DOHH2 (cell line): ENCODE measurements at regions not wholly inside any gene's neighbourhood (a gene's known extent, or its start where the extent isn't known, plus 50 kb on each side); places are given as distances from the start of the nearest gene placed in this dataset.
"Not testable (repeated sequence)": the region's sequence is repeated elsewhere in the genome, so short reads cannot be mapped to it uniquely, and the experiment has no call there.

ENCODE experiments used
- H3F3A ChIP-seq: fragments of 200-600 bp; sonication (generic), shearing (Covaris generic); 2 replicates; pipeline ENCODE4 v1.6.0; 2016; ENCODE audit warnings: antibody characterized with exemption, mild to moderate bottlenecking; ENCODE audit not compliant: control insufficient read depth, insufficient read depth
- H3K27ac ChIP-seq: fragments of 200-600 bp; sonication (generic); 2 replicates; pipeline ENCODE4 v1.5.1; 2014; ENCODE audit warnings: low read depth, mild to moderate bottlenecking, low read length, moderate library complexity
- H3K27me3 ChIP-seq: fragments of 200-600 bp; sonication (generic); 2 replicates; pipeline ENCODE4 v1.6.1; 2014; ENCODE audit warnings: mild to moderate bottlenecking, low read length, mixed read lengths; ENCODE audit not compliant: control insufficient read depth
- H3K36me3 ChIP-seq: fragments of 200-600 bp; sonication (generic); 2 replicates; pipeline ENCODE4 v1.6.1; 2014; ENCODE audit warnings: mild to moderate bottlenecking, low read length, moderate library complexity, mixed read lengths; ENCODE audit not compliant: control insufficient read depth
- H3K4me1 ChIP-seq: fragments of 200-600 bp; sonication (generic); 2 replicates; pipeline ENCODE4 v1.6.1; 2014; ENCODE audit warnings: mild to moderate bottlenecking, low read length, mixed read lengths; ENCODE audit not compliant: control insufficient read depth
- H3K4me2 ChIP-seq: fragments of 200-600 bp; sonication (generic); 2 replicates; pipeline ENCODE4 v1.6.0; 2014; ENCODE audit warnings: mild to moderate bottlenecking, low read length, moderate library complexity
- H3K4me3 ChIP-seq: fragments of 200-600 bp; sonication (generic); 2 replicates; pipeline ENCODE4 v1.5.1; 2014; ENCODE audit warnings: mild to moderate bottlenecking, low read length, mixed read lengths
- H3K79me2 ChIP-seq: fragments of 200-600 bp; sonication (generic); 2 replicates; pipeline ENCODE4 v1.6.1; 2014; ENCODE audit warnings: mild to moderate bottlenecking, low read length, mixed read lengths; ENCODE audit not compliant: control insufficient read depth
- H3K9me2 ChIP-seq: fragments of 200-600 bp; sonication (generic); replicated peaks from 2 replicates; pipeline ENCODE4 v1.6.1; 2014; ENCODE audit warnings: mild to moderate bottlenecking, low read length, mixed read lengths; ENCODE audit not compliant: control insufficient read depth
- H3K9me3 ChIP-seq: fragments of 200-600 bp; sonication (generic); 2 replicates; pipeline ENCODE4 v1.6.1; 2014; ENCODE audit warnings: antibody characterized with exemption, low read length, mixed read lengths; ENCODE audit not compliant: control insufficient read depth, insufficient read depth
- H4K20me1 ChIP-seq: fragments of 200-600 bp; sonication (generic); 2 replicates; pipeline ENCODE4 v1.6.0; 2014; ENCODE audit warnings: low read depth, mild to moderate bottlenecking, antibody characterized with exemption, low read length, moderate library complexity; ENCODE audit not compliant: control insufficient read depth, insufficient read depth
- CTCF ChIP-seq: fragments of 200-600 bp; sonication (generic); IDR thresholded peaks from one replicate; pipeline ENCODE4 v1.5.1; 2014; ENCODE audit warnings: antibody characterized with exemption, mild to moderate bottlenecking, low read depth, low read length; ENCODE audit not compliant: poor library complexity, severe bottlenecking
- EZH2phosphoT487 ChIP-seq: fragments of 200-600 bp; sonication (generic); IDR thresholded peaks from 2 replicates; pipeline ENCODE4 v1.6.1; 2017; ENCODE audit warnings: borderline replicate concordance, mild to moderate bottlenecking, antibody characterized with exemption, low read length, moderate library complexity, mixed read lengths

- no peaks in the 10 kb centered on the region for H3K9me2 ChIP-seq
- H3K4me3 ChIP-seq, result no peak overlapping the region
- H3K4me1 ChIP-seq, result no peaks in the 10 kb centered on the region
- no peak for TF ChIP-seq EZH2phosphoT487
- no peak for TF ChIP-seq CTCF
- no peaks in the 10 kb centered on the region for H3K27me3 ChIP-seq
- H4K20me1 ChIP-seq, result no peaks in the 10 kb centered on the region
- H3K9me3 ChIP-seq, result peaks cover 5% of the 10 kb centered on the region
- no peaks in the 10 kb centered on the region for H3F3A ChIP-seq
- H3K27ac ChIP-seq, result no peak overlapping the region
- H3K79me2 ChIP-seq, result no peaks in the 10 kb centered on the region
- no peak overlapping the region for H3K4me2 ChIP-seq
- no peaks in the 10 kb centered on the region for H3K36me3 ChIP-seq
Measured at GRCh38 chr7:140261522-140261921, 84.7 kb upstream of the KDM7A start.

- H3K79me2 ChIP-seq, result no peaks in the 10 kb centered on the region
- H3K4me3 ChIP-seq, result no peak overlapping the region
- peaks cover 5% of the 10 kb centered on the region for H3K9me3 ChIP-seq
- no peak overlapping the region for H3K4me2 ChIP-seq
- no peaks in the 10 kb centered on the region for H3K27me3 ChIP-seq
- no peak overlapping the region for H3K27ac ChIP-seq
- H3K36me3 ChIP-seq, result no peaks in the 10 kb centered on the region
- TF ChIP-seq CTCF, result no peak
- TF ChIP-seq EZH2phosphoT487, result no peak
- no peaks in the 10 kb centered on the region for H3K9me2 ChIP-seq
- no peaks in the 10 kb centered on the region for H3F3A ChIP-seq
- H3K4me1 ChIP-seq, result no peaks in the 10 kb centered on the region
- no peaks in the 10 kb centered on the region for H4K20me1 ChIP-seq
Measured at GRCh38 chr7:140261105-140261486, 84.3 kb upstream of the KDM7A start.

- Histone ChIP-seq H3K79me2 (no peaks in the 10 kb centered on the region), H3K27ac (no peak overlapping the region), H3K4me1 (no peaks in the 10 kb centered on the region), H3K9me3 (peaks cover 5% of the 10 kb centered on the region), H3K4me2 (no peak overlapping the region), H3K27me3 (no peaks in the 10 kb centered on the region), H3F3A (no peaks in the 10 kb centered on the region), H4K20me1 (no peaks in the 10 kb centered on the region), H3K36me3 (no peaks in the 10 kb centered on the region), H3K4me3 (no peak overlapping the region), H3K9me2 (no peaks in the 10 kb centered on the region)
- TF ChIP-seq EZH2phosphoT487 (no peak), CTCF (no peak)
Measured at GRCh38 chr7:140260352-140261104, 83.7 kb upstream of the KDM7A start.

DNA sequence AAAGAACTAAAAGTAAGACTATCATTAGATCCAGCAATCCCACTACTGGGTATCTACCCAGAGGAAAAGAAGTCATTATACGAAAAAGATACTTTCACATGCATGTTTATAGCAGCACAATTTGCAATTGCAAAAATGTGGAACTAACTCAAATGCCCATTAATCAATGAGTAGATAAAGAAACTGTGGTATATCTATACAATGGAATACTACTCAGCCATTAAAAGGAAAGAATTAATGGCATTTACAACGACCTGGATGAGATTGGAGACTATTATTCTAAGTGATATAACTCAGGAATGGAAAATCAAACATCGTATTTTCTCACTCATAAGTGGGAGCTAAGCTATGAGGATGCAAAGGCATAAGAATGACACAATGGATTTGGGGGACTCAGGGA lies 80.5 kb upstream of the KDM7A start:
- not testable (repeated sequence) for H3K27ac ChIP-seq, H4K20me1 ChIP-seq, H3K79me2 ChIP-seq, H3K36me3 ChIP-seq, H3K9me3 ChIP-seq, H3K27me3 ChIP-seq, H3K4me2 ChIP-seq, H3F3A ChIP-seq, H3K4me1 ChIP-seq, H3K9me2 ChIP-seq, H3K4me3 ChIP-seq

DNA sequence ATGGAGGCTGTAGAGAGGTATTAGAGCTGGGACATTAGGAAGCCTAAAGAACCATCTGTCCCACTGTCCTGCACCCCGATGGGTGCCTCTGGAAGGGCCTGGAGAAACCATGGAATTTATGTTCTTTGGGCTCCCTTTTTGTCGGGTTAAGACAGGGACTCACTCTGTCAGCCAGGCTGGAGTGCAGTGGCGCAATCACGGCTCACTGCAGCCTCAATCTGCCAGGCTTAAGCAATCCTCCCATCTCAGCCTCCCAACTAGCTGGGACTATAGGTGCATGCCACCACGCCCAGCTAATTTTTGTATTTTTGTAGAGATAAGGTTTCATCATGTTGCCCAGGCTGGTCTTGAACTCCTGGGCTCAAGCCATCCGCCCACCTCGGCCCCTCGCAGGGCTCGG lies 78.2 kb upstream of the KDM7A start:
- H3K27ac ChIP-seq, H3K27me3 ChIP-seq, H3K9me3 ChIP-seq: not testable (repeated sequence)

More for the DNA sequence above, 78.2 kb upstream of the KDM7A start:
- H3F3A ChIP-seq, H4K20me1 ChIP-seq, H3K4me2 ChIP-seq, H3K79me2 ChIP-seq, H3K36me3 ChIP-seq, H3K4me1 ChIP-seq, H3K4me3 ChIP-seq, H3K9me2 ChIP-seq: not testable (repeated sequence)
